ENCODE measurements at regions not wholly inside any gene's neighbourhood (a gene's known extent, or its start where the extent isn't known, plus 50 kb on each side); places are given as distances from the start of the nearest gene placed in this dataset.

GRCh38 chr12:60391791-60392190, 796.0 kb downstream of the SLC16A7 start:
- Mint-ChIP-seq H3K27me3 (no peaks in the 10 kb centered on the region), H3K27ac (no peak overlapping the region), H3K9me3 (peaks cover 0 to 4% (median 0%) of the 10 kb centered on the region in 11 donors), H3K4me1 (no peaks in the 10 kb centered on the region), H3K36me3 (no peaks in the 10 kb centered on the region), H3K4me3 (no peak overlapping the region)
- CTCF ChIA-PET, result no interaction called here
- intact Hi-C loops (cut with micrococcal nuclease), result no loop called here
- peaks cover 0 to 3% (median 0%) of the 10 kb centered on the region in 3 experiments for H3K9me3 ChIP-seq (ENCODE audit: control insufficient read depth in 2 of 3, low read length in 3 of 3)
- POLR2A ChIA-PET, result no interaction called here
- no peaks in the 10 kb centered on the region for H3K4me1 ChIP-seq (ENCODE audit: control insufficient read depth in 2 of 2, insufficient read depth in 2 of 2, low read length in 2 of 2)
- H3K36me3 ChIP-seq (ENCODE audit: control insufficient read depth in 2 of 3, insufficient read depth in 3 of 3, low read length in 3 of 3), result no peaks in the 10 kb centered on the region
- H3K27ac ChIP-seq (ENCODE audit: low read depth, low read length), result no peak overlapping the region
- H3K4me3 ChIP-seq (ENCODE audit: low read length), result no peak overlapping the region
- DNase-seq (no peak), ATAC-seq (no peak)
- no peaks in the 10 kb centered on the region for H3K27me3 ChIP-seq (ENCODE audit: control insufficient read depth in 2 of 2, insufficient read depth in 2 of 2, low read length in 2 of 2)

DNA sequence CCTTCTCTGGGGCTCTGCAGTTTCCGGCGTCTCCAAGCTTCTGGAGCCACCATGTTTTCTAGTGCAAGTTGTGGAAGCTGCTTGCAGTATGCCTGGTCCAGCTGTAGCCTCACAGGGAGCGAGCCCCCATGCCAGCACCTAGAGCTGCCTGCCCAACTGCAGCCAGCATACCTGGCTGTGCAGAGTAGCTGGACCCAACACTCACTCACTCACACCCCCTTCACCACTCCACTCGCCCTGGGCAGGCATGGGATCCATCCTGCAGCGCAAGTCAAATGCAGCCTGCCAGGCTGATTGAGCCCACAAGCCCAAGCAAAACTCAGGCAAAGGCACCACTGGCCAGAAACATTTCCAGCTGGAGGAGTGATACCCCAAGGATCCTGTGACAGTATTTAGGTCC, 797.3 kb downstream of the SLC16A7 start:
- Mint-ChIP-seq H3K4me3 (no peak overlapping the region), H3K4me1 (no peaks in the 10 kb centered on the region), H3K9me3 (peaks cover 0 to 4% (median 0%) of the 10 kb centered on the region in 11 donors), H3K27ac (no peak overlapping the region), H3K36me3 (no peaks in the 10 kb centered on the region), H3K27me3 (no peaks in the 10 kb centered on the region)
- Histone ChIP-seq H3K27me3 (ENCODE audit: control insufficient read depth in 2 of 2, insufficient read depth in 2 of 2, low read length in 2 of 2) (no peaks in the 10 kb centered on the region), H3K4me3 (ENCODE audit: low read length) (no peak overlapping the region), H3K9me3 (ENCODE audit: control insufficient read depth in 2 of 3, low read length in 3 of 3) (peaks cover 0 to 3% (median 0%) of the 10 kb centered on the region in 3 experiments), H3K27ac (ENCODE audit: low read depth, low read length) (no peak overlapping the region), H3K36me3 (ENCODE audit: control insufficient read depth in 2 of 3, insufficient read depth in 3 of 3, low read length in 3 of 3) (no peaks in the 10 kb centered on the region), H3K4me1 (ENCODE audit: control insufficient read depth in 2 of 2, insufficient read depth in 2 of 2, low read length in 2 of 2) (no peaks in the 10 kb centered on the region)
- ATAC-seq (no peak), DNase-seq (no peak)
- ChIA-PET POLR2A (no interaction called here), CTCF (no interaction called here)
- intact Hi-C loops (cut with micrococcal nuclease), result no loop called here

DNA sequence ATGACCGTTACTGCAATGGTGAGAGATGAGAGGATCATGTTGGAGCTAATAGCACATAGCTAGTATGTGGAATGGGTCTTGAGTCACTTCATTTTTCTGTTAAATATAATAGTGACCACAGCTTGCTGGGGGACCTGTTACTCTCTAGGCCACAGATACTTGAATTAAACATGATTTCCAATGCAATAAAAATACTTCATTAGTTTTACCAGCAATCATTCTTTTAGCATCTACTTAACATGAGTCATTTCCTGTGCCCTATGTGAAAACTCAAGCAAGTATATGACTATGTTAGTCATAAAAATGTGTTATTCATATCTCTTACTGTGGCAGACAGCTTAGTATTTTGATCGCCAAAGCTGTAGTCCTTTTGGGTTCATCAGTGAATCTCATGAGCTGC, 798.8 kb downstream of the SLC16A7 start:
- intact Hi-C loops (cut with micrococcal nuclease), result no loop called here
- no peaks in the 10 kb centered on the region for H3K27me3 Mint-ChIP-seq
- POLR2A ChIA-PET, result no interaction called here

DNA sequence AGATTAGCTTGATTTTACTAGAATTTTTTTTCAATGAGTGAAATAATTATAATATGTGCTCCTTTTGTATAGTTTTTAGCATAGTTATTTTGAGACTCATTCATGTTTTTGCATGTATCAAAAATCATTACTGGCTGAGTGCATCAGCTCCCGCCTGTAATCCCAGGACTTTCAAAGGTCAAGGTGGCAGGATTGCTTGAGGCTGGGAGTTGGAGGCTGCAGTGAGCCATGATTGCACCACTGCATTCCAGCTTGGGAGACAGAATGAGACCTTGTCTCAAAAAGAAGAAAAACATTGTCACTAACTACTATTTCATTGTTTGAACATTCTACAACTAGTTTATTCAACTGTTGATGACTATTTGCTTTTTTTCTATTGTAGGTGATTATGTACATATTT, 802.7 kb downstream of the SLC16A7 start:
- Mint-ChIP-seq H3K36me3 (no peaks in the 10 kb centered on the region), H3K4me3 (no peak overlapping the region)
- H3K27me3 ChIP-seq (ENCODE audit: control insufficient read depth in 2 of 2, insufficient read depth in 2 of 2, low read length in 2 of 2), result no peaks in the 10 kb centered on the region

More for the DNA sequence above, 798.8 kb downstream of the SLC16A7 start:
- H3K4me1 Mint-ChIP-seq, result no peaks in the 10 kb centered on the region
- DNase-seq (no peak), ATAC-seq (no peak)
- Histone ChIP-seq H3K4me1 (ENCODE audit: control insufficient read depth in 2 of 2, insufficient read depth in 2 of 2, low read length in 2 of 2) (no peaks in the 10 kb centered on the region), H3K27ac (ENCODE audit: low read depth, low read length) (no peak overlapping the region), H3K4me3 (ENCODE audit: low read length) (no peak overlapping the region), H3K27me3 (ENCODE audit: control insufficient read depth in 2 of 2, insufficient read depth in 2 of 2, low read length in 2 of 2) (no peaks in the 10 kb centered on the region), H3K9me3 (ENCODE audit: control insufficient read depth in 2 of 3, low read length in 3 of 3) (peaks cover 0 to 3% (median 0%) of the 10 kb centered on the region in 3 experiments), H3K36me3 (ENCODE audit: control insufficient read depth in 2 of 3, insufficient read depth in 3 of 3, low read length in 3 of 3) (no peaks in the 10 kb centered on the region)
- peaks cover 0 to 4% (median 0%) of the 10 kb centered on the region in 11 donors for H3K9me3 Mint-ChIP-seq
- CTCF ChIA-PET, result no interaction called here
- no peaks in the 10 kb centered on the region for H3K36me3 Mint-ChIP-seq
- no peak overlapping the region for H3K4me3 Mint-ChIP-seq
- H3K27ac Mint-ChIP-seq, result no peak overlapping the region

DNA sequence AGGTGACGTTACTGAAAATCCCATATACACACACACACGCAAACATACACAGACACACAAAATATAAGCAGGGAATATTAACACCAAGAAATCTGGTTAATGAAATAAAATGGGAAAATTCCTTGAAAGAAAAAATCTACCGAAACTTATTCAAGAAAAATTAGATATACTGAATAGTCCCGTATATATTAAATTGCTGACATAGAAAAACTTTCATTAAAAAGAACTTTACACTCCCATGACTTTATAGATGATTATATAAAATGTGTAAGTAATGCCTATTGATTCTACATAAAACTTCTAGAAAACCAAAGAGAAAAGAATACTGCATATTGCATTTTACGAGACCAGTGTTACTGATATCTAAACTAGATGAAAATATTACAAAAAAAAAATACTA, 803.2 kb downstream of the SLC16A7 start:
- Histone ChIP-seq H3K4me1 (ENCODE audit: control insufficient read depth in 2 of 2, insufficient read depth in 2 of 2, low read length in 2 of 2) (no peaks in the 10 kb centered on the region), H3K36me3 (ENCODE audit: control insufficient read depth in 2 of 3, insufficient read depth in 3 of 3, low read length in 3 of 3) (no peaks in the 10 kb centered on the region), H3K27me3 (ENCODE audit: control insufficient read depth in 2 of 2, insufficient read depth in 2 of 2, low read length in 2 of 2) (no peaks in the 10 kb centered on the region), H3K4me3 (ENCODE audit: low read length) (no peak overlapping the region), H3K27ac (ENCODE audit: low read depth, low read length) (no peak overlapping the region), H3K9me3 (ENCODE audit: control insufficient read depth in 2 of 3, low read length in 3 of 3) (no peaks in the 10 kb centered on the region)
- Mint-ChIP-seq H3K4me3 (no peak overlapping the region), H3K9me3 (peaks cover 0 to 8% (median 0%) of the 10 kb centered on the region in 11 donors), H3K27ac (no peak overlapping the region), H3K4me1 (no peaks in the 10 kb centered on the region), H3K36me3 (no peaks in the 10 kb centered on the region), H3K27me3 (no peaks in the 10 kb centered on the region)
- no peak for DNase-seq
- no peak for ATAC-seq
- intact Hi-C loops (cut with micrococcal nuclease), result no loop called here
- POLR2A ChIA-PET, result no interaction called here
- CTCF ChIA-PET, result no interaction called here

More for the DNA sequence above, 802.7 kb downstream of the SLC16A7 start:
- ChIA-PET CTCF (interaction anchor here (0.9 kb wide), 1 partner anchor 20 kb away, joined by 3 read pairs; no protein-coding TSS in a partner anchor), POLR2A (no interaction called here)
- Histone ChIP-seq H3K4me1 (ENCODE audit: control insufficient read depth in 2 of 2, insufficient read depth in 2 of 2, low read length in 2 of 2) (no peaks in the 10 kb centered on the region), H3K27ac (ENCODE audit: low read depth, low read length) (no peak overlapping the region), H3K9me3 (ENCODE audit: control insufficient read depth in 2 of 3, low read length in 3 of 3) (no peaks in the 10 kb centered on the region), H3K4me3 (ENCODE audit: low read length) (no peak overlapping the region), H3K36me3 (ENCODE audit: control insufficient read depth in 2 of 3, insufficient read depth in 3 of 3, low read length in 3 of 3) (no peaks in the 10 kb centered on the region)
- ATAC-seq (no peak), DNase-seq (no peak)
- intact Hi-C loops (cut with micrococcal nuclease), result no loop called here
- Mint-ChIP-seq H3K27ac (no peak overlapping the region), H3K9me3 (peaks cover 0 to 8% (median 0%) of the 10 kb centered on the region in 11 donors), H3K27me3 (no peaks in the 10 kb centered on the region), H3K4me1 (no peaks in the 10 kb centered on the region)

GRCh38 chr12:60402996-60403395, 807.2 kb downstream of the SLC16A7 start:
- H3K36me3 Mint-ChIP-seq, result no peaks in the 10 kb centered on the region
- H3K27ac Mint-ChIP-seq, result no peak overlapping the region
- CTCF ChIA-PET, result no interaction called here
- Histone ChIP-seq H3K27ac (ENCODE audit: low read depth, low read length) (no peak overlapping the region), H3K4me3 (ENCODE audit: low read length) (no peak overlapping the region), H3K4me1 (ENCODE audit: control insufficient read depth in 2 of 2, insufficient read depth in 2 of 2, low read length in 2 of 2) (no peaks in the 10 kb centered on the region), H3K9me3 (ENCODE audit: control insufficient read depth in 2 of 3, low read length in 3 of 3) (no peaks in the 10 kb centered on the region), H3K36me3 (ENCODE audit: control insufficient read depth in 2 of 3, insufficient read depth in 3 of 3, low read length in 3 of 3) (no peaks in the 10 kb centered on the region), H3K27me3 (ENCODE audit: control insufficient read depth in 2 of 2, insufficient read depth in 2 of 2, low read length in 2 of 2) (no peaks in the 10 kb centered on the region)
- H3K9me3 Mint-ChIP-seq, result peaks cover 0 to 8% (median 0%) of the 10 kb centered on the region in 11 donors
- no peak for DNase-seq
- POLR2A ChIA-PET, result no interaction called here
- intact Hi-C loops (cut with micrococcal nuclease), result no loop called here
- H3K4me1 Mint-ChIP-seq, result no peaks in the 10 kb centered on the region
- no peak overlapping the region for H3K4me3 Mint-ChIP-seq
- H3K27me3 Mint-ChIP-seq, result no peaks in the 10 kb centered on the region
- no peak for ATAC-seq

GRCh38 chr12:60415351-60415750, 819.5 kb downstream of the SLC16A7 start:
- peaks cover 0 to 18% (median 9%) of the 10 kb centered on the region in 11 donors for H3K9me3 Mint-ChIP-seq

More at GRCh38 chr12:60415351-60415750, 819.5 kb downstream of the SLC16A7 start:
- no peak overlapping the region for H3K27ac ChIP-seq (ENCODE audit: low read depth, low read length)
- Mint-ChIP-seq H3K36me3 (no peaks in the 10 kb centered on the region), H3K27ac (no peak overlapping the region), H3K4me1 (no peaks in the 10 kb centered on the region), H3K27me3 (no peaks in the 10 kb centered on the region), H3K4me3 (no peak overlapping the region)
- intact Hi-C loops (cut with micrococcal nuclease), result no loop called here
- H3K27me3 ChIP-seq (ENCODE audit: control insufficient read depth in 2 of 2, insufficient read depth in 2 of 2, low read length in 2 of 2), result no peaks in the 10 kb centered on the region
- POLR2A ChIA-PET, result no interaction called here
- no peak overlapping the region for H3K4me3 ChIP-seq (ENCODE audit: low read length)
- CTCF ChIA-PET, result no interaction called here
- ATAC-seq (no peak), DNase-seq (no peak)
- no peaks in the 10 kb centered on the region for H3K36me3 ChIP-seq (ENCODE audit: control insufficient read depth in 2 of 3, insufficient read depth in 3 of 3, low read length in 3 of 3)
- H3K9me3 ChIP-seq (ENCODE audit: control insufficient read depth in 2 of 3, low read length in 3 of 3), result no peaks in the 10 kb centered on the region
- H3K4me1 ChIP-seq (ENCODE audit: control insufficient read depth in 2 of 2, insufficient read depth in 2 of 2, low read length in 2 of 2), result no peaks in the 10 kb centered on the region

All from naive thymus-derived CD4-positive, alpha-beta T cell (primary cell).